ENCODE measurements at regions not wholly inside any gene's neighbourhood (a gene's known extent, or its start where the extent isn't known, plus 50 kb on each side); places are given as distances from the start of the nearest gene placed in this dataset.

DNA sequence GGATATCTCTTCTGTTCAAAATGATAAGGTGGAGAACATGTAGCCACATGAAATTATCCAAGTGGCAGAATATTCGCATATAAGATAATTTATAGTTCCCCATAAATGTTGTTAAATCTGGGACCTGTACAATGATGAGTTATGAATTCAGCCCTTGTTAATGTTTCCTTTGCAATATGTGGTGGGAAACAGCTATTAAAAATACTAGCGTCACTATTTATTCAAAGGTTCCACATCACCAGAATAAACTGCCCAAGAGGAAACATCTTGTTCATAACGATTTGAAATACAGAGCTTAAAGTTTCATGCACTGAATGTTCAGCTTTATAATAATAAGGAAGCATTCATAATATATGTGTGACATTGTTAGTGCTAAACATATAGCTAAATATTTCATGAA is 223.9 kb upstream of the TCF4 start:
- TF ChIP-seq GATA2 (IDR thresholded peaks at IDR 0.05; ENCODE audit: low read depth, low read length) (no peak), GATA3 (IDR thresholded peaks at IDR 0.05; ENCODE audit: low read depth, low read length) (no peak)

Measured in SH-SY5Y (cell line).